GM18498 (cell line): ENCODE measurements at regions not wholly inside any gene's neighbourhood (a gene's known extent, or its start where the extent isn't known, plus 50 kb on each side); places are given as distances from the start of the nearest gene placed in this dataset.
"Not testable (repeated sequence)": the region's sequence is repeated elsewhere in the genome, so short reads cannot be mapped to it uniquely, and the experiment has no call there.

Experiments used
- ATAC-seq: cut with Tn5 transposase; IDR thresholded peaks from one replicate; pipeline ENCODE4 v1.9.1; 2021; ENCODE audit warnings: mild to moderate bottlenecking, moderate library complexity; ENCODE audit not compliant: unreplicated experiment

- ATAC-seq = no peak
These were observed 126.3 kb upstream of the PLAAT1 start for GRCh38 chr3:193114431-193115340.

DNA sequence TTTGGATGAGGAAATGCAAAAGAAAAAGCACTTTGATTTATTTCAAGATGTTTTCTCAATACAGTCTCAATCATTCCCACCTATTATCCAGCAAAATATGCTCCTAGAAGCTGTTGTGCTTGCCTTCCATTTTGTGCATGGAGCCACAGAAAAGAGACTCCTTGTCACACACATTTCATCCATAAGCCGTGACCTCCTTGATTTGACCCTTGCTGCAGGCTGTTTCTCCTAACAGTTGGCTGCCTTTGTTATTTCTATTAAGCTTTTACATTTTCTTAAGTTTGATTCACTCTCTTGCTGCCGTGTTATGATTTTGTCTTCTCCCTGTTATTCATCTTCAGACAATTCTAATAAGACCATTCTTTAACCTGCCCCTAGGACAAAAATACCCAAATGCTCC, 124.2 kb upstream of the PLAAT1 start:
- ATAC-seq = no peak

- no peak for ATAC-seq
These were observed 122.1 kb upstream of the PLAAT1 start for GRCh38 chr3:193118907-193119306.

- no peak for ATAC-seq
These were observed 121.1 kb upstream of the PLAAT1 start for GRCh38 chr3:193119926-193120325.

DNA sequence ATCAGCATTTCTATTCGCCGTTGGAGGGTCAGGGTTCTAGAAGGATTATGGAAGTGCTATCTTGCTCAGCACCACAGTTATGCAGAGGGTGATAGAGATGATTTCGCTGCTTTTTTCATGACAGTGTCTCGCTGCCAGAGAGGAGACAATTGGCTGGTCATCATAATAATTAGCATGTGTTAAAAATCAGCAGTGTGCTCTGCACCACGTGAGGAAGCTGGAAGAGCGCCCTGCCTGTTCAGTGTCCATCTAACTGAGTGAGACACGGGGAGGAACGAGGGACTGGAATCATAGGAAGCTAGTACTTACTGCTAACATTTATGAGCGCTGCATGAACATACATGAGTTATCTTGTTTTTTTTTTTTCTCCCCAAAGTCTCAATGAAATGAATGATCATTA, 116.2 kb upstream of the PLAAT1 start:
- ATAC-seq = no peak

DNA sequence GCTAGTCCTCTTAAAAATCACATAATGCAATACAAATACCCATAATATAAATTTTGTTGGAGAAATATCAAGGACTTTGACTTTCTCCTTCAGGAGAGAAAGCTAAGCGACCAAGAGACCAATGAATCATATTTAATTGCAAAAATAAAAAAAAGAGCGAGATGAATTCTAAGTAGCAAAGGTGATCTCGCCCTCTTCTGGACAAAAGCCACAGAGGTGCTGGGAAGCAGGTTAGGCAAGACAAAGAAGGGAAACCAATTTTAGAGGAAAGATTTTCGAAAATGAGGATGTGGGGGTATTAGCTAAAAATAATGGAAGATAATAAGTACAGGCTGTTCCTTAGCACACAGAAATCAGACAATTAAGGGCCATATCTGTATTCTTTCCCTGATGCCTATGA, 111.4 kb upstream of the PLAAT1 start:
- ATAC-seq = no peak

- ATAC-seq = no peak
These were observed 110.4 kb upstream of the PLAAT1 start for GRCh38 chr3:193130576-193130975.

GRCh38 chr3:193132241-193132640, 108.8 kb upstream of the PLAAT1 start:
- no peak for ATAC-seq

DNA sequence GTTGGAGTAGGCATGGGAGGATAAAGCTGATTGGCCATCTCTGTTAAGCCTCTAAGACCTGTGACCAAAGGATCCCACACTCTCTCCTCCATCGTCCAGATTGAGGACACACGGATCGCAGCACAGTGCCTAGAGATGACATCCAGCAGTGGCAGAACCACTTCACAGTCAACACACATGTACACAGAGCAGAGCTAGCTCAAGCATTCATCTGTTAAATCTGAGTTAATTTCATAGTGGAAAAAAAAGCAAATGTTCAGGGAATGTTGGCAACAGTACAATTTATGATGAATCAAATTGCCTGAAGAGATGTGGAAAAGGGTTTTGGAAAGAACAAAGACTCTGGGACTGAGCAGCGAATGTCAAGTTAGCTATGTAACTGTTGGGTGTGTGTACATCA, 108.1 kb upstream of the PLAAT1 start:
- ATAC-seq = no peak

DNA sequence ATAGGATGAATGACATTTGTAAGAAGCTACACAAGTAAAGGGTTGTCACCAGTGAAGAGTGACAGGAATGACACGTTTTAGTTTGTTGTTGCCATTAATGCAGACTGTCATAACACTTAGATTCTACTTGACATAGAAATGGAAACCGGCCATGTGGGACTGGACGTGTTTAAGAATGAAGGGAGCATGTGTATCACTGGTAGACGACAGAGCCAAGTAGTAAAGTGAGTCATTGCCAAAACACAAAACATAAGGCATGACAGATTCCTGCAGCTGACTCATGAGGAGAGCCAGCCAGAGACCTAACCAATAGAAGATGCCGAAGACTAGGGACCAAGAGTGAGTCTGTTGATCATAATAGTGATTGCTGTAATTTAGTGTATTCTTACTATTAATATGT, 106.2 kb upstream of the PLAAT1 start:
- no peak for ATAC-seq

DNA sequence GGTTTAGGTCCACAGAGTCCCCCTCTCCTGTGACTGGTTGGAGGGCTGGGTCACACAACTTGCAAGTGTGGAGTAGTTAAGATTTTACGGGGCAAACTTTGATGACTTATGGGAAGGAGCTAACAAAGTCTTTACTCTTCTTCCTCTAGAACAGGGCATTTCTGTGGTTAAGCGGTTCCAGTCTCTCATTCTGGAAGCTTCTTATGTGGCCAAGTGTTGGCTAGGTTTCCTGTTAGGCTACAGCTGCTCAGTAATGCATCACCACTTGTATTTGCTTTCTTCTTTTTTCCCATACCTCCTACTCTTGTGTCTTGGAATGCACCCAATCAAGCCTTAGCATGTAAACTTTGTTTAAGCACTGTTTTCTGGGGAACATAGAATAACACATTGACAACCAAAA, 100.6 kb upstream of the PLAAT1 start:
- no peak for ATAC-seq

DNA sequence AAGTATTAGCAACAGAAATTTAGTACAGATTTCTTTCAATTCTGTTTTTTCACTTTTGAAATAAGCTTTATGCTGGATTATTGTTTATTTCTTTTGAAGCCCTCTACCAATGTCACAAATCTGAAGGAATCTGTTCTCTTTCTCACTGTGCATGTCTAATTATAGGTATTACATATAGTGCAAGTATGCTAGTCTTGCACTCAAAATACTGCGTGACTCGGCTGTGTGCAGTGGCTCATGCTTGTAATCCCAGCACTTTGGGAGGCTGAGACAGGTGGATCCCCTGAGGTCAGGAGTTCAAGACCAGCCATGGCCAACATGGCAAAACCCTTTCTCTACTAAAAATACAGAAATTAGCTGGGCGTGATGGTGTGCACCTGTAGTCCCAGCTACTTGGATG, 95.8 kb upstream of the PLAAT1 start:
- no peak for ATAC-seq

DNA sequence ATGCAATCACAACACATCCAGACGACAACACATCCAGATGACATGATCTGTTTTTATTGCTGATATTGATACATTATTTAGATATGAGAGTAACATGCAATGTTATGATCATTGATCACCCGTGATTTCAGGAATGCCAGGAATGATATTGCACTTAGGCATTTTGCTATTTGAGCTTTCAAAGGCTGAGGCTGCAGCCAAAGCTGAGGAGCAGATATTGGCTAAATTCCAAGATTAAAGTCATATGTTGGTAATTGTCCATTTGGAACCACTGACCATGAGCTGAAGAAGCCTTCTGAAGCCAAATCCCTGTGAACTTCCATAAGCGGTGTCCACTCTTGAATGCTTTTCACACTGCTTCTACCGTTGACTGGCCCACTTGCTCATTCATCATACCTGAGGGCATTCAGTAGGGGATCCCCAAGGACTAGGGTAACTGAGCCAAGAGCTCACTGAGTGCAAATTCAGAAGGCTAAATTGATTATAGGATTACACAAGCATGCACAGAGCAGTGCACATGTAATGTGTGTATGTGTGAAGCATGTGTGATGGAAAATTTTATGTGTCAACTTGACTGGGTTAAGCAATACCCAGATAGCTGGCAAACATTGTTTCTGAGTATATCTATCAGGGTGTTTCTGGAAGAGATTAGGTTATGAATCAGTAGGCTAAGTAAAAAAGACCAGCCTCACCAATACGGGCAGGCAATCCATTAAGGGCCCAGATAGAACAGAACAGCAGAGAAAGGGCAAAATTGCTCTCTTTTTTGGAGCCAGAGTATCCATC, 92.1 kb upstream of the PLAAT1 start:
- ATAC-seq = no peak

GRCh38 chr3:193149998-193150397, 91.0 kb upstream of the PLAAT1 start:
- no peak for ATAC-seq

DNA sequence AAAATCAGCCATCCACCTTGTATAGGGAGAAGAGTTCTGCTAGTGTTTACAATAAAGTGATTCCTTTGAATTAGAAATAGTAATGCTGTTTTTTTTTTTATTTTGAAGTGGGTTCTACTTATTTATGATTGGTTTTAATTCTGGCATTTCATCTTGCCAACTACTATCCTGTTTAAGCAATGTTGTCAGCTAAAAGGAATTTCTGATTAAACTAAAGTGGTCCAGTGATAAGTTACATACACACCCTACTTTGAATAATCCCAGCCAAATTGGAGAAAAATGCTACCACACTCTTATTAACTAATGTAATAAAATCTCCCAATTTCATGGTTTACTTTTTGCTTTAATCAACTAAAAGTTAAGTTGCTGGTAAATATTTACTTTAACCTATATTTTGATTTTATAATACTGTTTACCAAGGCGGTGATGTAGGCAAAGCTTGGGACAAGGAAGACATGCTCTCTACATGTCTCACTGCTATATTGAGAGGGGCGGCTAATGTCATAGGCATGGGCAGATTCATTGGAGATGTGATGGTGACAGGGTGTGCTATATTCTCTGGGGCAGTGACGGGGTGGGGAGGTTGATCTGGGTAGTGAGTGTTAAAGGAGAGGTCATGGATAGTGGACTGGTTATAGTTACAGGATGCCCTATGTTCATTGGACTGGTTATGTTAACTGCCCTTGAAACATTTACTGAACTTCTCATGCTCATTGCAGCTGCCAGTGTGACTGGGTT, 85.8 kb upstream of the PLAAT1 start:
- not testable (repeated sequence) for ATAC-seq

DNA sequence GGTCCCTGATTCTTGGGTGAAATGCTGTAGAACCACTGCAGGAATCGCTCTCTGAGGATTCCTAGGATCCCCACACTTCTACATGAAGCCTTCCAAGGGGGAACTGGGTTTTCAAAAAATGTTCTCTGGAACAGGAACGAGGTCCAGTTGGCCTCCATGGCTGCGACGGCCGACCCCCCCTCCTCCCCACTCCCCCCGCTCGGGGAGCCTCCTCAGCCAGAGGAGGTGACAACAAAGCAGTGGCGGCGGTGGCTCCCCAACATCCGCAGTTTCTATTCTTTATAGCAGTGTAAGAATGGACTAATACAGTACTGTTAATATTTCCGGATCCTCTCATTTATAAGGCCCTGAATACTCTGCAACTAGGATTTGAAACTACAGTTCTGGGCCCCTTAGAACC, 84.0 kb upstream of the PLAAT1 start:
- no peak for ATAC-seq

DNA sequence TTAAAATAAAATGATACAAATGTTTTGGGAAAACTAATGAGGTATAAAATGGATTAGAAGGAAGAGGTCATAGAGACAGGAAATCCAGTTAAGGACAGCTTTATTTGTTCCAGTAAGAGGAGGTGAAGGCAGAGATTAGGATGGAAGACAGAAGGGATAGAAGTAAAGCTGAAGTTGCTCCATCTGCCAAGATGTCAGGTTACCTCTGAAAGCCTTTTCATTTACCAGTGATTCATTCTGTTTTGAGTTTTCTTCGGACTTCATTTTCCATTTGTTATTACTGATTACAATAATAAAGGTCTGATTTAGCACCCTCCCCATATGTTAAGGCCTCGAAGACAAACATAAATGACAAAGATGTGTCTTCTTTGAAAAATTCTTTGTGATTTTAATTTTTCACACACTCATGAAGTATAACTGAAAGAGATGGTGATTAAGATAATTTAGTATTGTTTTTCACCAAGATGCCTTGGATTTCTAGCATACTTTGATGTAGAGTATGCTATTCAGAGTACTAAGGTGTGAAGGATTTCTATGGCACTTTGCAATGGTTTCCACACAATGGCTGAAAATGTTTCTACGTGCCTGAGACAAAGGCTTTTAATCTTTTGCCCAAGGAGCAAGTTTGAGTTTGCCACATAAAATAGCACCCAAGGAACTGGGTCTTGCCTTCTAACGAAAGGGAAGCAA, 75.4 kb upstream of the PLAAT1 start:
- ATAC-seq = no peak

GRCh38 chr3:193168931-193169330, 72.1 kb upstream of the PLAAT1 start:
- no peak for ATAC-seq

DNA sequence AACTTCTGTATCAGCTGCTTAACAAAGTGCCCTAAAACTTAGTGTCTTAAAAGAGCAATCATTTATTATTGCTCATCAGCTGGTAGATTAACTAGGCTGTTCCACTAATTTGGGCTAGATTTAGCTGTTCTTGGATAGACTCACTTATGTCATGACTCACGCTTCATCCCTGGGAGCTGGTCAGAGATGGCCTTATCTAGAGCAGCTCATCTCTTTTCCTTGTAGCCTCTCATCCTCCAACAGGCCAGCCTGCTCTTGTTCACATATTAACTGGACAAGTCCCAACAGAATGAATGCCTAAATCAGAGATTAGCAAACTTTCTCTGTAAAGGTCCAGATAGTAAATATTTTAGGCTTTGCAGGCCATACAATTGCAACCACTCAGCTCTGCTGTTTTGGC, 66.9 kb upstream of the PLAAT1 start:
- no peak for ATAC-seq

DNA sequence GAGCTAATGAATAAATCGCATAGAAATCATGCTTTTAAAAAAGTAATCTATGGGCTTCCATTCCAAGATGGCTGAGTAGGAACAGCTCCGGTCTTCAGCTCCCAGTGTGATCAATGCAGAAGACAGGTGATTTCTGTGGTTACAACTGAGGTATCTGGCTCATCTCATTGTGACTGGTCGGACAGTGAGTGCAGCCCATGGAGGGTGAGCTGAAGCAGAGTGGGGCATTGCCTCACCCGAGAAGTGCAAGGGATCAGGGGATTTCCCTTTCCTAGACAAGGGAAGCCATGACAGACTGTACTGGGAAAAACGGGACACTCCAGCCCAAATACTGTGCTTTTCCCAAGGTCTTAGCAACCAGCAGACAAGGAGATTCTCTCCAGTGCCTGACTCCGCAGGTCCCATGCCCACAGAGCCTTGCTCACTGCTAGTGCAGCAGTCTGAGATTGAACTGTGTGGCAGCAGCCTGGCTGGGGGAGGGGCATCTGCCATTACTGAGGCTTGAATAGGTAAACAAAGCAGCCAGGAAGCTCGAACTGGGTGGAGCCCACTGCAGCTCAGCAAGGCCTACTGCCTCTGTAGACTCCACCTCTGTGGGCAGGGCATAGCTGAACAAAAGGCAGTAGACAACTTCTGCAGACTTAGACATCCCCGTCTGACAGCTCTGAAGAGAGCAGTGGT, 61.5 kb upstream of the PLAAT1 start:
- not testable (repeated sequence) for ATAC-seq
